ENCODE measurements at regions not wholly inside any gene's neighbourhood (a gene's known extent, or its start where the extent isn't known, plus 50 kb on each side); places are given as distances from the start of the nearest gene placed in this dataset.

GRCh38 chr1:39107341-39108290, 81.5 kb downstream of the NDUFS5 start:
- TF ChIP-seq CTCF (IDR thresholded peaks at IDR 0.05) (no peak), POLR2A (IDR thresholded peaks at IDR 0.05) (no peak), EP300 (IDR thresholded peaks at IDR 0.05) (no peak)
